CD14-positive monocyte (primary cell): ENCODE measurements at regions not wholly inside any gene's neighbourhood (a gene's known extent, or its start where the extent isn't known, plus 50 kb on each side); places are given as distances from the start of the nearest gene placed in this dataset.

Experiments
- DNase-seq, 3 donors: peaks; one replicate each; pipeline ENCODE4 v3.0.0-alpha.2; 2011 to 2022
- H2AFZ ChIP-seq: 2 replicates; pipeline ENCODE4 v1.6.0; 2012; ENCODE audit warnings: mild to moderate bottlenecking, low read depth, low read length, inconsistent platforms; ENCODE audit not compliant: insufficient read depth, poor library complexity, severe bottlenecking
- H3K27ac ChIP-seq, 2 donors: 1 replicate in 1 of 2; 2 replicates in 1 of 2; pipeline ENCODE4 v1.5.1; 2012 to 2013; ENCODE audit warnings: low read length in 2 of 2, control low read depth in 1 of 2, inconsistent platforms in 1 of 2, low read depth in 1 of 2, mild to moderate bottlenecking in 1 of 2
- H3K27me3 ChIP-seq, 2 donors: one replicate each; pipeline versions ENCODE4 v1.6.0 to v1.6.1; 2011 to 2013; ENCODE audit warnings: low read length in 2 of 2; ENCODE audit not compliant: control insufficient read depth in 2 of 2, insufficient read depth in 2 of 2
- H3K36me3 ChIP-seq, 2 donors: replicated peaks in 1 of 2; 1 replicate in 1 of 2; 2 replicates in 1 of 2; pipeline versions ENCODE4 v1.5.1 to v1.6.1; 2012 to 2013; ENCODE audit warnings: low read length in 2 of 2, control low read depth in 1 of 2, inconsistent platforms in 1 of 2, mild to moderate bottlenecking in 1 of 2; ENCODE audit not compliant: insufficient read depth in 2 of 2, control insufficient read depth in 1 of 2
- H3K4me1 ChIP-seq, 2 donors: 1 replicate in 1 of 2; 2 replicates in 1 of 2; pipeline versions ENCODE4 v1.5.1 to v1.6.1; 2012 to 2013; ENCODE audit warnings: low read length in 2 of 2, control low read depth in 1 of 2, inconsistent platforms in 1 of 2, mild to moderate bottlenecking in 1 of 2, moderate library complexity in 1 of 2; ENCODE audit not compliant: insufficient read depth in 2 of 2, control insufficient read depth in 1 of 2
- H3K4me2 ChIP-seq: replicated peaks from 2 replicates; pipeline ENCODE3; 2012; ENCODE audit warnings: low read length, moderate library complexity, mild to moderate bottlenecking; ENCODE audit not compliant: poor library complexity, severe bottlenecking; ENCODE audit errors: extremely low read depth
- H3K4me3 ChIP-seq, 3 experiments: fragments of 200-600 bp in 1 of 3; sonication (generic) in 1 of 3; replicated peaks in 1 of 3; 1 replicate in 2 of 3; 2 replicates in 1 of 3; pipeline ENCODE4 v1.5.1; 2011 to 2013; ENCODE audit warnings: low read length in 3 of 3, mild to moderate bottlenecking in 3 of 3, control low read depth in 2 of 3, low read depth in 2 of 3, inconsistent platforms in 1 of 3, moderate library complexity in 1 of 3
- H3K79me2 ChIP-seq: 2 replicates; pipeline ENCODE4 v1.6.0; 2012; ENCODE audit warnings: mild to moderate bottlenecking, control low read depth, inconsistent platforms, low read length, moderate library complexity; ENCODE audit not compliant: insufficient read depth
- H3K9ac ChIP-seq: 2 replicates; pipeline ENCODE4 v1.6.0; 2017; ENCODE audit warnings: low read length, mild to moderate bottlenecking; ENCODE audit not compliant: insufficient read depth, poor library complexity, severe bottlenecking
- H3K9me3 ChIP-seq, 2 donors: replicated peaks in 1 of 2; 1 replicate in 1 of 2; 2 replicates in 1 of 2; pipeline versions ENCODE4 v1.5.1 to v1.6.1; 2012 to 2013; ENCODE audit warnings: low read length in 2 of 2, control low read depth in 1 of 2; ENCODE audit not compliant: control insufficient read depth in 1 of 2, insufficient read depth in 1 of 2
- H4K20me1 ChIP-seq: 2 replicates; pipeline ENCODE4 v1.6.0; 2012; ENCODE audit warnings: mild to moderate bottlenecking, low read length, control low read depth, moderate library complexity; ENCODE audit not compliant: insufficient read depth
- H3K27ac Mint-ChIP-seq, 7 donors: one replicate each; pipeline ENCODE4 v1.8.0; 2020; ENCODE audit warnings: mild to moderate bottlenecking in 7 of 7, mixed read lengths in 7 of 7, moderate library complexity in 6 of 7, inconsistent platforms in 2 of 7
- H3K27me3 Mint-ChIP-seq, 3 donors: one replicate each; pipeline ENCODE4 v1.8.0; 2021 to 2022; ENCODE audit warnings: low read depth in 3 of 3, mild to moderate bottlenecking in 3 of 3, mixed read lengths in 3 of 3, moderate library complexity in 3 of 3, inconsistent platforms in 1 of 3
- H3K36me3 Mint-ChIP-seq, 2 donors: one replicate each; pipeline ENCODE4 v1.8.0; 2020; ENCODE audit warnings: mixed read lengths in 2 of 2, inconsistent platforms in 1 of 2, mild to moderate bottlenecking in 1 of 2
- H3K4me1 Mint-ChIP-seq: one replicate; pipeline ENCODE4 v1.8.0; 2020; ENCODE audit warnings: mild to moderate bottlenecking, mixed read lengths
- H3K4me3 Mint-ChIP-seq, 2 donors: one replicate each; pipeline ENCODE4 v1.8.0; 2020; ENCODE audit warnings: mild to moderate bottlenecking in 2 of 2, mixed read lengths in 2 of 2, moderate library complexity in 1 of 2
- H3K9me3 Mint-ChIP-seq, 7 donors: one replicate each; pipeline ENCODE4 v1.8.0; 2020 to 2022; ENCODE audit warnings: mixed read lengths in 7 of 7, mild to moderate bottlenecking in 6 of 7, moderate library complexity in 6 of 7, inconsistent platforms in 2 of 7
- WGBS: methylation state at CpG from one replicate; pipeline ENCODE4 v1.1.5; 2013; ENCODE audit warnings: missing lambda C conversion rate; ENCODE audit not compliant: insufficient coverage; 5-methylcytosine and 5-hydroxymethylcytosine counted together
- intact Hi-C, 2 donors: fragments of 100-400 bp; cut with micrococcal nuclease; formaldehyde crosslinking; loops; one replicate each; pipeline versions ENCODE4 v1.15.0 to v1.15.1; 2023
- TF ChIP-seq, protein P1 (sequence below): fragments of 200-600 bp; IDR thresholded peaks from one replicate; pipeline ENCODE4 v1.8.0; 2022; ENCODE audit warnings: antibody characterized with exemption, mild to moderate bottlenecking

DNA sequence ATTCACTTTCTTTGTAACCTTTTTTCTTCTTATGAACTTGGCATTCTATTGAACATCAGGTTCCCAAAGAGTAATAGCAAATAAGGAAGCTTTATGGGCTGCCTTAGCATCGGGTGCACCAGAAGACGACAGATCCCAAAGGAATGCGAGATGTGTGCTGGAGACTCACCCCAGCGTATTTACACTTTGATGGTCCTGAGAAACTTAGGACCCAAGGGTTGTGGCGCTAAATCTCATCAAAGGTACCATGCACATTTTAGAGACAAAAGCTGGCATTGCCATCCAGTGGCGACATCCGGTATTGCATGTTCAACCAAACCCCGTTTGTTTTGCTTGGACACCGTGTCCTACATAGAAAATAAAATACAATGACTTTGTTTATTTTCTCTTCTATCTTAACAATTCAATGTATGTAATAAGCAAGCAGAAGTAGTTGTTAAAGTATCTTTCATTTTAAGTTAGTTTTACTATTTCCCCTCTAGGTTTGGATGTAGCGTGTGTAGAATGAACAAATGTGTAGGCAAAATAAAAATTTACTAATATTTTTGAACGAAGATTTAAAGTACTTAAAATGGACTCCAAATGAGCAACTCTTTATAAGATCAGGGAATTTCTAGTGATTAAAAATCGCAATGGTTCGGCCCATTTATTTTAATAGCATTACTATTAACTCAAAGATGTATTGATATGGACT is 1154.8 kb downstream of the GATA3 start:
- Mint-ChIP-seq H3K36me3 (no peaks in the 10 kb centered on the region), H3K27me3 (peaks cover 3 to 4% (median 4%) of the 10 kb centered on the region in 3 donors), H3K4me3 (no peak overlapping the region), H3K9me3 (no peaks in the 10 kb centered on the region), H3K4me1 (no peaks in the 10 kb centered on the region), H3K27ac (no peak overlapping the region)
- Histone ChIP-seq H3K27ac (no peak overlapping the region), H3K79me2 (no peaks in the 10 kb centered on the region), H3K27me3 (no peaks in the 10 kb centered on the region), H4K20me1 (no peaks in the 10 kb centered on the region), H2AFZ (no peak overlapping the region), H3K4me3 (no peak overlapping the region), H3K4me1 (no peaks in the 10 kb centered on the region), H3K36me3 (no peaks in the 10 kb centered on the region), H3K9ac (no peak overlapping the region), H3K4me2 (no peak overlapping the region), H3K9me3 (no peaks in the 10 kb centered on the region)
- intact Hi-C loops: loop anchor here in 1 of 2 donors (5.0 kb wide), 1 partner anchor 1337 kb away; no protein-coding TSS in a partner anchor
- TF ChIP-seq, protein P1, sequence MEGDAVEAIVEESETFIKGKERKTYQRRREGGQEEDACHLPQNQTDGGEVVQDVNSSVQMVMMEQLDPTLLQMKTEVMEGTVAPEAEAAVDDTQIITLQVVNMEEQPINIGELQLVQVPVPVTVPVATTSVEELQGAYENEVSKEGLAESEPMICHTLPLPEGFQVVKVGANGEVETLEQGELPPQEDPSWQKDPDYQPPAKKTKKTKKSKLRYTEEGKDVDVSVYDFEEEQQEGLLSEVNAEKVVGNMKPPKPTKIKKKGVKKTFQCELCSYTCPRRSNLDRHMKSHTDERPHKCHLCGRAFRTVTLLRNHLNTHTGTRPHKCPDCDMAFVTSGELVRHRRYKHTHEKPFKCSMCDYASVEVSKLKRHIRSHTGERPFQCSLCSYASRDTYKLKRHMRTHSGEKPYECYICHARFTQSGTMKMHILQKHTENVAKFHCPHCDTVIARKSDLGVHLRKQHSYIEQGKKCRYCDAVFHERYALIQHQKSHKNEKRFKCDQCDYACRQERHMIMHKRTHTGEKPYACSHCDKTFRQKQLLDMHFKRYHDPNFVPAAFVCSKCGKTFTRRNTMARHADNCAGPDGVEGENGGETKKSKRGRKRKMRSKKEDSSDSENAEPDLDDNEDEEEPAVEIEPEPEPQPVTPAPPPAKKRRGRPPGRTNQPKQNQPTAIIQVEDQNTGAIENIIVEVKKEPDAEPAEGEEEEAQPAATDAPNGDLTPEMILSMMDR: peak; percentile 96
- WGBS: 0% methylated on average over 7 of the region's 13 CpGs
- peak; percentile 8 to 14 (median 14) for DNase-seq

DNA sequence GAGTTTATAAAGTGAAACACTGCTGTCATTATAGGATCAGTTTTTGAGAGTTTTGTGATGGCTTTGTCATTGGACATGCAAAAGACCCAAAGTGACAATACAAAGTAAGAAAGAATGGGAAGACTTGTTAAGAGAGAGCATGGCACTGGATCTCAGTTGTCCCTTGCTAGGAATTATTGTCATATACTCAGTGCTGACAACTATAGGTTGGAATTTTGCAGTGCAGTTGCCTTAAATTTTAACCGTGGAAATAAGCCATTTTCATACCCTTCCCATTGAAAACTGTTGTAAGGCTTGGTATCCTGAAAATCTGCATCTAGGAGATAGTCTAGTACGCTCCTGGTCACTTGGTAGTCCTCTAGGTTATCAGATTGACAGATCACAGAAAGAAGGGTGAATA is 1156.7 kb downstream of the GATA3 start:
- Histone ChIP-seq H3K36me3 (no peaks in the 10 kb centered on the region), H3K79me2 (no peaks in the 10 kb centered on the region), H4K20me1 (no peaks in the 10 kb centered on the region), H3K4me2 (no peak overlapping the region), H3K9me3 (no peaks in the 10 kb centered on the region), H2AFZ (no peak overlapping the region), H3K4me1 (no peaks in the 10 kb centered on the region), H3K4me3 (no peak overlapping the region), H3K27ac (no peak overlapping the region), H3K9ac (no peak overlapping the region), H3K27me3 (no peaks in the 10 kb centered on the region)
- Mint-ChIP-seq H3K27me3 (peaks cover 4 to 7% (median 5%) of the 10 kb centered on the region in 3 donors), H3K36me3 (no peaks in the 10 kb centered on the region), H3K4me1 (no peaks in the 10 kb centered on the region), H3K4me3 (no peak overlapping the region), H3K27ac (no peak overlapping the region), H3K9me3 (no peaks in the 10 kb centered on the region)
- intact Hi-C loops: loop anchor here in 1 of 2 donors (5.0 kb wide), 1 partner anchor 1339 kb away; no protein-coding TSS in a partner anchor
- DNase-seq: no peak
- no CpG with 5 or more reads among the region's 2 CpGs for WGBS
- TF ChIP-seq, protein P1: no peak
